ENCODE measurements at regions not wholly inside any gene's neighbourhood (a gene's known extent, or its start where the extent isn't known, plus 50 kb on each side); places are given as distances from the start of the nearest gene placed in this dataset.

GRCh38 chr13:107447591-107447990, 767.7 kb downstream of the LIG4 start:
- no peak overlapping the region for H3K27ac Mint-ChIP-seq (ENCODE audit: unreplicated experiment)
- no peaks in the 10 kb centered on the region for H3K9me3 Mint-ChIP-seq (ENCODE audit: low read depth)
- no peak overlapping the region for H3K4me3 Mint-ChIP-seq (ENCODE audit: unreplicated experiment)
- H3K4me1 Mint-ChIP-seq (ENCODE audit: low read depth) = peaks cover 30% of the 10 kb centered on the region
- H3K36me3 Mint-ChIP-seq (ENCODE audit: low read depth) = no peaks in the 10 kb centered on the region
- no peak for TF ChIP-seq CTCF (IDR thresholded peaks at IDR 0.05)
- DNase-seq (ENCODE audit: low spot score) = no peak
- H3K27me3 Mint-ChIP-seq (ENCODE audit: low read depth) = no peaks in the 10 kb centered on the region

- TF ChIP-seq CTCF (IDR thresholded peaks at IDR 0.05) = no peak
- no peak for DNase-seq (ENCODE audit: low spot score)
- H3K9me3 Mint-ChIP-seq (ENCODE audit: low read depth) = no peaks in the 10 kb centered on the region
- H3K36me3 Mint-ChIP-seq (ENCODE audit: low read depth) = no peaks in the 10 kb centered on the region
- H3K4me3 Mint-ChIP-seq (ENCODE audit: unreplicated experiment) = no peak overlapping the region
- H3K27me3 Mint-ChIP-seq (ENCODE audit: low read depth) = no peaks in the 10 kb centered on the region
- no peak overlapping the region for H3K27ac Mint-ChIP-seq (ENCODE audit: unreplicated experiment)
- peaks cover 17% of the 10 kb centered on the region for H3K4me1 Mint-ChIP-seq (ENCODE audit: low read depth)
Measured at GRCh38 chr13:107441279-107441678, 774.1 kb downstream of the LIG4 start.

- Mint-ChIP-seq H3K4me3 (ENCODE audit: unreplicated experiment) (no peak overlapping the region), H3K27me3 (ENCODE audit: low read depth) (no peaks in the 10 kb centered on the region), H3K36me3 (ENCODE audit: low read depth) (no peaks in the 10 kb centered on the region), H3K9me3 (ENCODE audit: low read depth) (no peaks in the 10 kb centered on the region), H3K27ac (ENCODE audit: unreplicated experiment) (no peak overlapping the region), H3K4me1 (ENCODE audit: low read depth) (peaks cover 12% of the 10 kb centered on the region)
- no peak for DNase-seq (ENCODE audit: low spot score)
- no peak for TF ChIP-seq CTCF (IDR thresholded peaks at IDR 0.05)
Measured at GRCh38 chr13:107438251-107438650, 777.1 kb downstream of the LIG4 start.

- H3K27ac Mint-ChIP-seq (ENCODE audit: unreplicated experiment) = no peak overlapping the region
- H3K4me1 Mint-ChIP-seq (ENCODE audit: low read depth) = no peaks in the 10 kb centered on the region
- no peak for DNase-seq (ENCODE audit: low spot score)
- no peak for TF ChIP-seq CTCF (IDR thresholded peaks at IDR 0.05)
- H3K9me3 Mint-ChIP-seq (ENCODE audit: low read depth) = peaks cover 4% of the 10 kb centered on the region
- no peak overlapping the region for H3K4me3 Mint-ChIP-seq (ENCODE audit: unreplicated experiment)
- no peaks in the 10 kb centered on the region for H3K36me3 Mint-ChIP-seq (ENCODE audit: low read depth)
- H3K27me3 Mint-ChIP-seq (ENCODE audit: low read depth) = peaks cover 1% of the 10 kb centered on the region
Measured at GRCh38 chr13:107434347-107434746, 781.0 kb downstream of the LIG4 start.

GRCh38 chr13:107427536-107427935, 787.8 kb downstream of the LIG4 start:
- Mint-ChIP-seq H3K4me1 (ENCODE audit: low read depth) (no peaks in the 10 kb centered on the region), H3K27me3 (ENCODE audit: low read depth) (no peaks in the 10 kb centered on the region), H3K4me3 (ENCODE audit: unreplicated experiment) (no peak overlapping the region), H3K27ac (ENCODE audit: unreplicated experiment) (no peak overlapping the region), H3K9me3 (ENCODE audit: low read depth) (peaks cover 11% of the 10 kb centered on the region), H3K36me3 (ENCODE audit: low read depth) (no peaks in the 10 kb centered on the region)
- no peak for TF ChIP-seq CTCF (IDR thresholded peaks at IDR 0.05)
- no peak for DNase-seq (ENCODE audit: low spot score)

All from chondrocyte (in vitro differentiated cells).